ENCODE measurements at regions not wholly inside any gene's neighbourhood (a gene's known extent, or its start where the extent isn't known, plus 50 kb on each side); places are given as distances from the start of the nearest gene placed in this dataset.
"Not testable (repeated sequence)": the region's sequence is repeated elsewhere in the genome, so short reads cannot be mapped to it uniquely, and the experiment has no call there.

DNA sequence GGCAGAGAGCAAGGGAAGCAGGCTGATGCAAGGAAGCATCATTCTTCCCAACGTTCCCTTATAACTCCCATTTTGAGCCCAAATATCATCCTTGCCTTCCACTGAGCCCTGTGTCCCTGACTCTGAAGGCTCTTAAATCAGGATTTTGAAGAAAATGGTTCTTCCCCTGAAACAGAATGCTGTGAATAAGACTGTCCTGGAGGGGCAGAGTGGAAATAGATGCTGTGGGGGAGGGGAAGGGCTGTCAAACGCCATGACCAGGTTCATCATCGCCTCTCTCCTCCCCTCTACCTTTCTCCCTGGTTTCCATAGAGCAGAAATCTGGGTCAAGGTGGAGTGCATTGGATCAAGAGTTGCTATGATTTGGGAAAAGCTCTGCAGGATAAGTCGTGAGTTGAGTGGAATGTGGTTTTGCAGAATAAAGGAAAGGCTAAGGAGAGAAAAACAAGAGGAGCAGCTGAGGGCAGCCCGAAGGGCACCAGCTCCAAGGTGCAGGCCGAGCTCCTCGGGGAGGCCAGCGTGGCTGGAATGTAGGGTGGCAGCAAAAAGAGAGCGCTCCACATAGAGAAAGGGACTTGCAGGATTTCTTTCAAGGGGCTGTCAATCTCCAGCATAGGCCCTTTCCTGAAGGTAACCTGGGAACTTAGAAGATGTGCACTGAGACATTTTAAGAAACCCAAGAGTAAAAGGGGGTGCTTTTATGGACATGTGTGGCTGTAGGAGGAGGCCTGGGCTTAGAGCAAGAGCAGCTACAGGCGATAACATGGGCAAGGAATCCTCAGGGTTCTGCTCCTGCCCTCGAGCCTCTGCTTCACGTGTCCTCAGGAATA lies 120.8 kb upstream of the CDYL start:
- DNase-seq = no peak

DNA sequence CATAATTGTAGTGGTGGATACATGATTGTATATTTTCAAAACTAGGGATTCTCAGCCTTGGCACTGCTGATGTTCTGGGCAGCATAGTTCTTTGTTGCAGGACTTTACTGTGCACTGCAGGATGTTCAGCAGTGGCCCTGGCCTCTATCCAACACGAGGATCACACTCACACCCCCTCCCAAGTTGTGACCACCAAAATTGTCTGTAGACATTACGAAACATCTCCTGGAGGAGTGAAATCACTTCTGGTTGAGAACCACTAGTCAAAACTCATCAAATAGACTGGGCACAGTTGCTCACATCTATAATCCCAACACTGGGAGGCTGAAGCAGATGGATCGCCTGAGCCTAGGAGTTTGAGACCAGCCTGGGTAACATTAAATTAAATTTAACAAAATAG lies 123.1 kb upstream of the CDYL start:
- no peak for DNase-seq

DNA sequence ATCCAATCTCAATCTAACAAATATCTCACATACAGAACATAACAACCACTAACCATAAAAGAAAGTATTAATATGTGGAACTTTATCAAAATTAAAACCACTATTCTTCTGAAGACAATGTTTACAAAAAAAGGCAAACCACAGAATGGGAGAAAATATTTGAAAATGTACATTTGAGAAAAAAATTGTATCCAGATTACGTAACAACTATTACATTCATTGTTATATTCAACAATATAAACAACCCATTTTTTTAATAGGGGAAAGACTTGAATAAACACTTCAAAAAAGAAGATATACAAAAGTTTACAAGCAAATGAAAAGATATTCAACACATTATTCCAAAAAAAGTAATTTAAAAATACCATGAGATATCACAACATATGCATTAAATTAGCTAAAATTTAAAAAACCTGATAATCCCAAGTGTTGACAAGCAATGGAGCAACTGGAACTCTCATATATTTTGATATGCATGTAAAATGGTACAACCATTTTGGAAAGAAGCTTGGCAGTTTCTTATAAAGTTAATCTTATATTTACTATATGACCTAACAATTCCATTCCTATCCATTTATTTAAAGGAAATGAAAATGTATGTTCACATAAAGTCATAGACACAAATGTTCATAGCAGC lies 124.3 kb upstream of the CDYL start:
- DNase-seq = no peak

DNA sequence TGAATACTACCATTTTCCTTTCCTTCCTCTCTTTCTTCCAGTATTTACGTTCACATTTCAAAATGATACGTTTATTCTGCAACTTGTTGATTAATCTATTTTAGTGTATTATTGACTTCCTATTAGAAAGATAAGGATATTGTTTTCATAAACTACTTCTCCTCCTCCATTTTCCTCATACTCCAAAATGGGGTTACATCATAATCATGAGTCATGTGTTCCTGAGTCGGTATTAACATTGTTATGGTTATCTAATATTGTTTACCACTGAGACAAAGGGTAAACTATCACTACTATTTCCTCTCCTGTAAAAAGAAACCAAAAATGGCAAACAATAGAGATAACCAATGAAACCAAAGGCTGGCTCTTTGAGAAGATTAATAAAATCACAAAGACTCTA lies 126.5 kb upstream of the CDYL start:
- no peak for DNase-seq

DNA sequence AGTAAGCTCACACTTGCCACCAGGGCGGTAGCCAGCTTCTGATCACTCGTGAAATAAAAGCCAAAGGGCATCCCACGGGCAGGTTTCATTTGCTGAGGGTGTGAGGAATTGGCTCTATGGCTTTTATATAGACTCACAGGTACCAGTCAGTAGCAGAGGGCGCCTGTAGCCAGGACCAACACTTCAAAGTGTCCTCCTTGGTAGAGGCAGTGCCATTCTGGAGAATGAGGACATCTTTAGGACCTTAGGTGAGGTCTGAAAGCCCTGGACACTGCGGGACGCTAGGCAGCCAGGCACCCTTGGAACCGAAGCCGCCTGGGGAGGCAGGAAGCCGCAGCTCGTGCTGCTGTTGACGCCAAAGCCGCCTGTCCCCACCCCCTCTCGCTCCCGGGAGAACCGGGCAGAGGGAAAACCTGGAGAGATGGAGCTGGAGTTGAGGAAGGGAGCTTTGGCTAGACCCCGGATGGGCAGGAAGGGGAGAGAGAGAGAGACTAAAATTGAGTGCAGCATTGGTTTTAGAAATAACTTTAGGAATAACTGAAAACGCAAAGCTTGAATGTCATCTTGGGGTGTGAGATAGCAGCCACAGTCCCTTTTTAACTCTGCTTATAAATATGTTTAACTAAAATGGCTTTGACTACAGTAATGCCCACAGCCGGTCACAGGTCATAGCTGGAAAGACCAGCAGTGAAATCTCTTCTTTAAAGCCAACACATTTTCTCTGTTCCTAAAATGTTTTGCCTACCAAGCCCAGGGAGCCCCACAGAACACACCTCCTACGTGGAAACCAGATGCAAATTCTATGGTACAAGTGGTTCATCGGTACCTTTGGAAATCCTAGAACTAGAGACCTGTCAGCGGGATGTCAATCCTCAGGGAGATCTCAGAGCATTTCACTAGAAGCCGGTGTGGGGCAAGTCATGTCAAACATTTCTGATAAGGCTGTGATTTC lies 128.5 kb upstream of the CDYL start:
- DNase-seq = peak in 1 of 5 experiments; percentile 11

DNA sequence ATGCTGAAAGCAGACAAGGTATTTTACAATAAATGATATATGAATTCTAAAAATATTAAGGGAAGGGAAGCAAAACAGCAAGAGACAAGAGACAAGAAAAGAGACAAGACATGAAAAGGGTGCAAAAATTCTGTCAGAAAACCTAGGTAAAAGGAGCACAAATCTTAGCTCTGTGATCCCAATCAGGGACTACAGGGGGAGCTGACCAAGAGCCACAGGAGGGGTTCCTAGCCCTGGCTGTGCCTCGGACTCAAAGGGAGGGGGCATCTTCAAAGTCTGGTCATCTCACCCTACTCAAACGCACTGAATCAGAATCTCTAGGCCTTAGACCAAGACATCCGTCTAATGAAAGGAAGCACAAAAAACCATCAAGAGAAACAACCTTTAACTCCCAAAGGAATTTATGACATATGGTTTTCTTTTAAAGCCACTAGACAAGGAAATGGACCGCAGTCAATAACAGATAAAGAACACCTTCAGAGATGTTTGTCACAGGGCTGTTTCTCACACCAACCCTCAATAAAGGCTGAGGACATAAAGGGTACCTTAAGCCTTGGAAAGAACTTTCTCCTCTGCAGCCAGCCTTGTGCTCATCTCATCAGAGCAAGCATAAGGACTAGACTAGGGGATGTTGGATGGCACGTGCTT lies 130.4 kb upstream of the CDYL start:
- DNase-seq = no peak

- no peak for DNase-seq
Observed at GRCh38 chr6:4644996-4645395, 131.2 kb upstream of the CDYL start.

DNA sequence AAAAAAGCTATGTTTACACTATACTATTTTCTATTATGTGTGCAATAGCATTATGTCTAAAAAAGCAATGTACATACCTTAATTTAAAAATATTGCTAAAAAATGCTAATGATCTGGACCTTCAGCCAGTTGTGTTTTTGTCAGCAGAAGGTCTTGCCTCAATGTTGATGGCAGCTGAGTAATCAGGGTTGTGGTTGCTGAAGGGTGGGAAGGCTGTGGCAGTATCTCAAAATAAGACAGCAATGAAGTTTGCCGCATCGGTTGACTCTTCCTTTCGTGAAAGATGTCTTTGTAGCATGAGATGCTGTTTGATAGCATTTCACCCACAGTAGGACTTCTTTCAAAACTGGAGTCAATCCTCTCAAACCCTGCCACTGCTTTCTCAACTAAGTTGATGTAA lies 134.7 kb upstream of the CDYL start:
- no peak for DNase-seq

GRCh38 chr6:4640139-4640538 lies 136.1 kb upstream of the CDYL start:
- no peak for DNase-seq

DNA sequence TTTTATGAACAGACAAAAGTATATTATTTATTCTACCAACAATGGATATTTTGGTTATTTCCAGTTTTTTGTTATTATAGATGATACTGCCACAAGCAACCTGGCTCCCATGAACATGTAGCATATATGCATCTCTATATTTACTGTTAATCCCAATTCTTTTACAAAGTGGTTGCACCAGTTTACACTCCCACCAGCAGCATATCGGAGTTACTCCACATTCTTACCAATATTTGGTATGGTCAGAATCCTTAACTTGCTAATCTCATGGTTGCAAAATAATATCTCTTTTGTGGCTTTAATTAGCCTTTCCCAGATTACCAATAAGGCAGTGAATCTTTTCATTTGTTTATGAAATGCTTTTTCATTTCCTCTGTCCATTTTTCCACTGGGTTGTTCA lies 137.6 kb upstream of the CDYL start:
- no peak for DNase-seq

DNA sequence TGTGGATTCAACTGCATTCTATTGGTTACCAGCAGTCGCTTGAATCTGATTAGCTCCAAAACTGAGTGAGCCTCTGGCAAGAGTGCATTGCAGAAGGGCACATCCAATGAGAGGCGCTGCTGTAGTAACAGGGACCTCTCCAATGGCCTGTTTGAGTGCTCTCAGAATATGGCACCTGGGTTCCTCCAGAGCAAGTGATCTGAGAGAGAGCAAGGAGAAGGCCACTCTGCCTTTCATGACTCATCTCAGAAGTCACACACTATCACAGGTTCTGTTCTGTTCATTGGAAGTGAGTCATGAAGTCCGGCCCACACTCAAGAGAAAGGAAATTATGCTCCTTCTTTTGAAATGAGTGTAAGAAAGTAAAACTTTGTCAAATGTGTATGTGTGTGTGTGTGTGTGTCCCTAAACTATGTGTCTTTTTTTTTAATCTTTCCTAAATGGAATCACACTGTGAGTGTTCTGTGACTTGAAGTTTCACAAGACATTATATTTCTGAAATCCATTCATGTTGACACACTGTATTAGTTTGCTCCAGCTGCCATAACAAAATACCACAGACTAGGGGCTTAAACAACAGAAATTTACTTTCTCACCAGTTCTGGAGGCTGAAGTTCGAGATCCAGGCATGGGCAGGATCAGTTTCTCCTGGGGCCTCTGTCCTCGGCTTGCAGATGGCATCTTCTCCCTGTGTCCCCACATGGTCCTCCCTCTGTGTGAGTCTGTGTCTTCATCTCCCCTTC lies 138.3 kb upstream of the CDYL start:
- peak in 1 of 5 experiments; percentile 69 for DNase-seq

DNA sequence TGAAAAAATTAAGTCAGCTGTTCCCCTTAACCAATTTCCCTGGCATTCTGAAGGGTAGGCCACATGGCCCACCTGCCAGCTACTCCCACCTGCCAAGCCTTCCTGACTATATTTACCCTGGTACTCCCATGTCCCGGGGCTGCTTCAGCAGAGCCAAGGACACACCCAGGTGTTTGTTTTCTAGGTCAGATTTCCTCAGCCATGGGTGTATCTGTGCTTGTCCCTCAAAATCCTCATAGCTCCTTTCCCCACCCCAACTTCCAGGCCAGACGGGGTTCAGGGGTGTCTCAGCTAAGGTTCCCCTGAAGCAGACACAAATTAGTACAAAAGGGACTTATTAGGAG lies 139.4 kb upstream of the CDYL start:
- no peak for DNase-seq

DNA sequence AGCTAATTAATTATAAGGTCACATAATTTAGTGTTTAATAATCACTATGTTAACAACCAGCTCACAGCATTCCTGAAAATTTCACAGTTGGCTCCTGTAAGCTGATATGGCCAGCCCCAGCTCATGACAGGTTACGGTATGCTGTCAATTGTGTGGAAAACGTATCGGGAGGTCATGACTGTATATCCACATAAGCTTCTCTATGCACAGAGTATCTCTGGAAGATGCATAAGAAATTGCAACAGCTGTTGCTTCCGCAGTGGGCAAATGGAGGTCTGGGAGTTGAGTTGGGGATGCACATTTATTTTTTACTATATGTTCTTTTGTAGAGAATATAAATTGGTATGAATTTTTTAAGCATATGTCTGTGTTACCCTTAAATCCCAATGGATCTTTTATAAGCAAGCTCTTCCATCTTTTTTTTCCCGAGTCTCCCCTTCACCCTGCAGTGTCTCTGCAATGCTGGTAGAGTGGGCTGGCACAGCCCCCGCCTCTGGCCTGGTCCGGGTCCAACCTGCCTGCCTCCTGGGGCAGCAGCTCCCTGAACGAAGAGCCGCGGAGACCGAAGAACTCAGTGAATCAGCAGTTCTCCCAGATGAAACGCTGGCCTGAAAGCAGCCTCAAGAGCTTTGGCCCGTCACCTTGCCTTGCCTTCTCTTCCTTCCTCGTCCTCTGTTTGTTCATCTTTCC lies 139.9 kb upstream of the CDYL start:
- no peak for DNase-seq

GRCh38 chr6:4635666-4636065 lies 140.5 kb upstream of the CDYL start:
- no peak for DNase-seq

DNA sequence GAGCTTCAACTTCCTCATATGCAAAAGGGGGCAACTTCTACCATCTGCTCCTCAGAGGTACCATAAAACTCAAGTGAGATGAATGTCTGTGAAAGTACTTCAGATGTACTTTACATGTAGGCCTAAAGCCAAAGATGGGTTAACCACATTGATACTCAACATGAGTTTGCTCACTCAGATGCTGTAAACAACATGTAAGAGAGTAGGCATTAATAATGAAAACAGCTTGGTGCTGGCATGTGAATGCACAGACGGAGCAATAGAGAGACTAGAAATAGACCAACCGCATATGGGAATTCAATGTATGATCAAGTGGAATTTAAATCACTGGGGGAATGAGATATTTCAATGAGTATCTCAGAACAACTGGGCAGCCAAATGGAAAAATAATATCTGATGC lies 143.8 kb upstream of the CDYL start:
- no peak for DNase-seq

DNA sequence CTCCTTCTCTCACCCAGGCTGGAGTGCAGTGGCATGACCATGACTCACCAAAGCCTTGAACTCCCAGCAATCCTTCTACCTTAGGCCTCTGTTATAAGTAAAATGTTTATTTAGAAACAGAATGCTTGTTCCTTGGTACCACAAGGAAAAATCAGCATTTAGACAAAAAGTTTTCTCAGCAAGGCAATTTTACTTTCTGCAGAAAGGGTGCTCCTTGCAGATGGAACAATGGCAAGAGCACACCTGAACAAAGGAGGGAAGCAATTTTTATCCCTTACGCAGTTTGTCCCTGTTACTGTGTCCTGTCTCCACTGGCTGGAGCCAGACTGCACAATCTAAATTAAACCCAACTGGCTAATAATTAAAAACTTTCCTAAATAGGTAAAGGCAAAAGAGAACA lies 146.4 kb upstream of the CDYL start:
- DNase-seq = not testable (repeated sequence)

DNA sequence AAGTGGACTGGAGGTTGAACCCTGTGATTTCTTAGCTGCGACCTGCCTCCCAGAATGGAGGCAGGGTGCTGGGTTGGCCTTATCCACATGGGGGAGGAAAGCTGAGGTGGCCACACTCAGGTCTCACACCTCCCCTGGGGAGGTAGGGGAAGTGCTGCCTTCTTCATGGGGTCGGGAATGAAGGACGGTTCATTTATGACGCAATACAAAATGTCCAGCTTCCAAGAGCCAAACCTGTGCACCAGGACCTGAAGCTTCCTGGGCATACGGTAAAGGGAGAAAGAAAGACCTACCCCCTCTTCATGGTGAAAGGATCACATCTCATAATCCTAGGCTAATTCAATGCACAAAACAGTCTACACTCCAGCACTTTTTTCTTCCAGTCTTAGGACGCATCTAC lies 150.6 kb upstream of the CDYL start:
- DNase-seq = no peak

GRCh38 chr6:4624726-4625125 lies 151.5 kb upstream of the CDYL start:
- DNase-seq = no peak

GRCh38 chr6:4620284-4621151 lies 155.7 kb upstream of the CDYL start:
- no peak for DNase-seq

DNA sequence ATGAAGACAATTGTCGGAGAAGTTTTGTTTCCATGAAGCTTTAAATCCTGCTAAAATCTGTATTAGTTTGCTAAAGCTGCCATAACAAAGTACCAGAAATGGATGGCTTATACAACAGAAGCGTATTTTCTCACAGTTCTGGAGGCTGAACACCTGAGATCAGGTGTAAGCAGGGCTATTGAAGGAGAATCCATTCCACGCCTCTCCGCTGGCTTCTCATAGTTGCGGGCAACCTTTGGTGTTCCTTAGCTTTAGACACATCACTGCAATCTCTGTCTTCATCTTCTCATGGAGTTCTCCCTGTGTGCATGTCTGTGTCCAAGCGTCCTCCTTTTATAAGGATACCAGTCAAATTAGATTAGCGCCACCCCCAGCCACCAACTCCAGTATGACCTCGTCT lies 159.9 kb upstream of the CDYL start:
- DNase-seq = no peak

DNA sequence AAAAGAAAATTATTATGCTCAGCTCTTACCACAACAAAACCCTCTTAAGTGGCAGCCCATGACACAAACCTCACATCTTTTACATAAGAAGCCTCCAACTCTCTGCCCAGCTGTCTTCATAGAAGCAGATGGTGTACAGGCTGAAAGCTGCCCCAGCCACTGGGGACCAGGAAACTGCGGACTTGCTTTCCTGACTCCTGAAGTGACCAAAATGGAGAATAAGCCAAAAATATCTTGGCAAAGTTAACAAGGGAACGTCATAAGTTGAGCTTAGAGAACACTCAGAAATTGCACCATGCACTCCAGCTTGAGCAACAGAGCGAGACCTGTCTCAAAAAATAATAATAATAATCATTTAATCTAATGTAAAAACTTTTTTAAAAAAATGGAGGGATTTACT lies 160.3 kb upstream of the CDYL start:
- DNase-seq = no peak

Measured in T-helper 2 cell (primary cell).